Neural progenitor cell (in vitro differentiated cells): ENCODE measurements at regions not wholly inside any gene's neighbourhood (a gene's known extent, or its start where the extent isn't known, plus 50 kb on each side); places are given as distances from the start of the nearest gene placed in this dataset.

ENCODE experiments used
- EZH2 ChIP-seq: fragments of 200-600 bp; sonication (generic); IDR thresholded peaks from 2 replicates; pipeline ENCODE4 v1.6.1; 2017; ENCODE audit warnings: antibody characterized with exemption, mild to moderate bottlenecking, moderate library complexity
- TF ChIP-seq, protein P1 (sequence below): fragments of 200-600 bp; sonication (generic); IDR thresholded peaks from 2 replicates; pipeline ENCODE4 v1.5.1; 2017; ENCODE audit warnings: antibody characterized with exemption, mild to moderate bottlenecking

DNA sequence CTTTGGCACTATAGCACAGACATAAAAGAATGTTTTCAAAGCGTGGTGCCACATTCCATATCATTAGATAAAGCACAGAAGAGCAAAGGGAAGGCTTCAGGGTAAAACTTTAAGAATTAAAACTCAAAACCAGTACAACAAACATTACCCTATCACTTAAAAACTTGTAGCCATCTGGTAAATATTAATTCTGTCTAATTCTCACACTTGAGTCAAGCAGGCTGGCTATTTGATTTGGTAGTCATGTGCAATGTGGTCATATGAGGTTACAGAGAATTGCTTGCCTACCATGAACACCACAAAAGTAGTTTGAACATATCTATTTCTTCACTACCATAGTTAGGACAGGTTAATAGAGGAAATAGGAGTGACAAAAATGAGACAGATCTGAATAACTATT, 244.9 kb downstream of the IRS1 start:
- TF ChIP-seq, protein P1, sequence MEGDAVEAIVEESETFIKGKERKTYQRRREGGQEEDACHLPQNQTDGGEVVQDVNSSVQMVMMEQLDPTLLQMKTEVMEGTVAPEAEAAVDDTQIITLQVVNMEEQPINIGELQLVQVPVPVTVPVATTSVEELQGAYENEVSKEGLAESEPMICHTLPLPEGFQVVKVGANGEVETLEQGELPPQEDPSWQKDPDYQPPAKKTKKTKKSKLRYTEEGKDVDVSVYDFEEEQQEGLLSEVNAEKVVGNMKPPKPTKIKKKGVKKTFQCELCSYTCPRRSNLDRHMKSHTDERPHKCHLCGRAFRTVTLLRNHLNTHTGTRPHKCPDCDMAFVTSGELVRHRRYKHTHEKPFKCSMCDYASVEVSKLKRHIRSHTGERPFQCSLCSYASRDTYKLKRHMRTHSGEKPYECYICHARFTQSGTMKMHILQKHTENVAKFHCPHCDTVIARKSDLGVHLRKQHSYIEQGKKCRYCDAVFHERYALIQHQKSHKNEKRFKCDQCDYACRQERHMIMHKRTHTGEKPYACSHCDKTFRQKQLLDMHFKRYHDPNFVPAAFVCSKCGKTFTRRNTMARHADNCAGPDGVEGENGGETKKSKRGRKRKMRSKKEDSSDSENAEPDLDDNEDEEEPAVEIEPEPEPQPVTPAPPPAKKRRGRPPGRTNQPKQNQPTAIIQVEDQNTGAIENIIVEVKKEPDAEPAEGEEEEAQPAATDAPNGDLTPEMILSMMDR: no peak
- no peak for TF ChIP-seq EZH2
